ENCODE measurements at regions not wholly inside any gene's neighbourhood (a gene's known extent, or its start where the extent isn't known, plus 50 kb on each side); places are given as distances from the start of the nearest gene placed in this dataset.

DNA sequence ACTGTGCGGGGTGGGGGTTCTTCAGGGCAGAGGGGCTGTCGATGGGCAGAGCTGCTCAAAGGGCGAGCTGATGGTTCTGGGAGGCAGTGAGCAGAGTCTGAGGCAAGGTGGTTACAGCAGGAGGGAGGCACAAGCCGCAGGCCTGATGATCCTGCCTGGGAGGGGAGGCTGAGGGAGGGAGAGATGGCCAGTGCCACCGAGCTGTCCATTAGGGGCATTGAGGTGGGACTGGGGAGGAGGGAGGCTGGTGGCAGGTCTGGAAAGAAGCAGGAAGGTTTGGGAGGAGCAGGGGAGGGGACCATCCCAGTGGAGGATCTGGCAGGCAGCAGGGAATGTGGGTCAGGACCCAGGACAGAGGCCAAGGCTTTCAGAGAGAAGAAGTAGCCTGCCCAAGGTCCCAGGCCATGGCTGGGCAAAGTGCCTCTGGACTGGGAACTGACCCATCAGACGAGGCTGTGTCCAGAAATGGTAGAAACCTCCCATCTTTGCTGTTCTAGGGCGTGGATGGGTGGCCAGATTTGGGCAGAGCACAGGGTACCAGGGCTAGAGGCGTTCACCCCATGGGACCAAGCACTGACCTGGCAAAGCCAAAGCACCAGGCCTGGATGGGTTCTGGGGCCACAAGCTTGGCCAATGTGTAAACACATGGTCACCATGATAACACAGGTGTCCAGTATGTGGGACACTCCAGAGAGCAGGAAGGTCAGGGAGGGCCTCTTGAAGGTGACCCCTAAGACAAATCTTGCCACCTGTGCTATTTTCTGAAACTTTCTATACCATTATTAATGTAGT, 55.5 kb downstream of the INHBB start:
- no peak for DNase-seq

DNA sequence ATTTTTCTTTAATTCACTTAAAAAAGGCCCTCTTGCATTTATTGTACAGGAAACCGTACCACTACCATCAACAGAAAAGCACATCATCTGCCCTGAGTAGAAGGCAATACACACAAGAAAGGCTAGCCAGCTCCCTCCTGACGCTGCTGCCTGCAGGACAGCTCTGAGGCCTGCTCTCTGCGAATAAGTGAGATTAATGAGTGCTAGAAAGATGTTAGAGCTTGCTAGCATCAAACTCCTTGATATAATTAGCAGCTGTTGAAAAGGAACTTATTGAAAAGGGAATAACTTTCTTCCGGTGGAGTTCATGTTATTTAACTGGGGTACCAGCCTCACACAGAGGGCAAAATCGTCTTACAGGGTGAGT, 56.1 kb downstream of the INHBB start:
- no peak for DNase-seq

DNA sequence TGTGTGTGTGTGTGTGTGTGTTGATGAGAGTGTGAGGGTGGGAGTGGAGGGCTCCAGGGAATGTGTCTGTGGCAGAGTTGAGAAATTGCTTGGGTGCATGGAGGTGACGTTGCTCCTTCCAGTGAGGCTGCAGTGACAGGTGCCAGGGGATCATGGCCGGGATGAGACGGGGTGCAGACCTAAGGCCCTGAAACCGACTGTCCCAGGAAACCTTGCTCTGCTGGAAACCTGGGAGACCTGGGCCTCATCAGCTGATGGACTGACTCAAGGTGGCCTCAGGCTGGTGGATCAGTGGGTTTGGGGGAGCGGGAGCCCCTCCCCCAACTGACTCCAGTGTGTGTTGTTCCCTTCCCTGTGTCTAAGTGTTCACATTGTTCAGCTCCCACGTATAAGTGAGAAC, 56.6 kb downstream of the INHBB start:
- no peak for DNase-seq

DNA sequence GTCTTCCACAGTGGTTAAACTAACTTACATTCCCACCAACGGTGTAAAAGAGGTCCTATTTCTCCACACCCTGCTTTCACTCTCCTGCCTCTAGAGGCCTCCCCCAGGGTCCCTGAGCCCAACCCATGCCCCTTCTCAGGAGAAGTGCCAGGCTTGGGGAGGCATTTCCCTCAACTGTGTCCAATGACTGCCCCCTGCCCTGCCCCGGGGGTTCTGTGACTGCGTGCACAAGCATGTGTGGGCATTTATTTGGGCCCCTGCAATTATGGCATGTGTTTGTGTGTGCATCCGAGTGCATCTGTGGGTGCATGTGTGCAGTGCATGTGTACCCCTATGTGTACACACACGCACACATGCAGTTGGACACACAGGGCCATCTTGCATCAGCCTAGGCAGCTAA, 57.3 kb downstream of the INHBB start:
- no peak for DNase-seq

DNA sequence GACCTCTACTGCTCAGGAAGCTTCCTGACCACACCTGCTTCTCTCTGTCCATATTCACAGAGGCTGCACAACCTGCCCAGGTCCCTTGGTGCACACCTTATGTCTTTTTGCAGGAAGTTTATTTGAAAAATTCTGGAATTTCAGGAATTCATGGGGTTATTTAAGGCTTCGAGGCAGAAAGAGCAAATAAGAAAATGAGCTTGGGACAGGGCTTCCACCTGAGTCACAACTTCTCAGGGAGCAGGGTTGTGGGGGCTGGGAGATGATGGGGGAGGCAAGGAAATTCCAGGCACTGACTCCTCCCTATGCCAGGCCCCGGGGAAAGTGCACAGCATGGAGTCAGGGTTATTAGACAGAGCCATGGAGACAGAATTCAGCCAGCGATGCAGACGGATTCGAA, 57.7 kb downstream of the INHBB start:
- no peak for DNase-seq

DNA sequence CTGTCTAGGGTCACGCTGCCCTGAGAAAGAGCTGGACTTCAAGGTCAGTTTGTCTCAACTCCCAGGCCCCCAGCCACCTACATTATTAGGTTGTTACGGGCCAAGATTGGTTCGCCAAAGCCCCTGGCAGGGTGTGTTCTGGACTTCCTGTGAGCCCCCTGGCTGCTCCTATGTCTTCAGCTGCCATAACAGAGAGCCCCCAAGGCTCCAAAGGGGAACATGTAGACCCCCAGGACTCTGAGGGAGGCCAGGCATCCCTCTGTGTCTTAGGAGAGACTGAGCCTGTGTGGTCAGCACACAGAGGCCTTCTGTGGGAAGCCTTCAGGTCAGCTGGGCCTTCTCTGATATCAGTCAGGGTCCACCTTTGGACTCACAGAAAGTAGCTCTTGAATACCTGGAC, 58.3 kb downstream of the INHBB start:
- no peak for DNase-seq

DNA sequence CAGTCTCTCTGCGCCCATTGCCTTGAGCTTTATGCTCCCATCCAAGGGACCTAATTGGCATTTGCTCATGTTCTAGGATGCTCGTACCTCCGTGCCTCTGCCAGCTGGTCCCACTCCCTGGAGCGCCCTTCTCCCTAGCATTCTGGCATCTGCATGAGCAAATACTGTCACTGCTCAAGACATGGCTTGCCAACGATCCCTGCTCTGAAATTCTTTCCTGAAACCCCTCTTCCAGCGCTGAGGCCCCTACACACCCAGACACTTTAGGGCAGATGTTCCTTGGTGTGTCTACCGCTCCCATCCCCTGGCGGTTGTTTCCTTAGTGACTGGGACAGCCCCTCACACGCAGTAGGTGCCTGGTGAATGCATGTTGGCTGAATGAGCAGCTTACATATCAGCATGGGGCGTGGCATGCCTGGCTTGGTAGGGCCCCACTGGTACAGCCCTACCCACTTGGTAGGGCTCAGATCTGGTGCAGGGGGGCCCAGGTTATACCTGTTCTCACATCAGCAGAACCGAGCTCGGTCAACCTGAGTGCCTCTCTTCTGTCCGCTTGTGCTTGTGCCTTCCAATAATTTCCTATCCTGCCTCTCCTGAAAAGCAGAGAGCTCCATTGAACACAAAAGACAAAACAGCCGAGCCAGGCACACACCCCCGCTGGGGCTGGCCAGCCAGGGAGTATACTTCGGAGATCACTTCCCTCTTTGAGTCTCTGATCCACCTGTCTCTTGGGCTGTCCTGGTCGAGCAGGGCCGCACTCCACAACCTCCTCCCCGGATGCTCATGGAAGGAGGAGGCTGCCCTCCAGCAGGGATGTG, 59.2 kb downstream of the INHBB start:
- DNase-seq, result no peak

DNA sequence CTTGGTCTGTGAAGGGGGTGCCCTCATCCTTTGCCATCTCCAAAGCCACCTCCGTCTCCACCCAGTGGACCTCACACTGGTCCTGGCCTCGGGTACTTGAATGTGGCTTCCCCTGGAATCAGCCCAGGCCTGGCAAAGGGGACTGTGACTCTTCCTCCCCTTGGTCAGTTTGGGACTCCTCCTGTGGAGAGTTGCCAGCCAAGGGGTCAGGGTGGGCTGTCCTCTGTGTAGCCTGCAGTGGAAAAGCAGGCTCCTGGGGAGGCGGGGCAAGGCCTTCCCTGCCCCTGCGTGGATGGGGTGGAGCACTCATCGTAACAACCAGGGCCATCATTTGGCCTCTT, 59.8 kb downstream of the INHBB start:
- DNase-seq, result no peak

DNA sequence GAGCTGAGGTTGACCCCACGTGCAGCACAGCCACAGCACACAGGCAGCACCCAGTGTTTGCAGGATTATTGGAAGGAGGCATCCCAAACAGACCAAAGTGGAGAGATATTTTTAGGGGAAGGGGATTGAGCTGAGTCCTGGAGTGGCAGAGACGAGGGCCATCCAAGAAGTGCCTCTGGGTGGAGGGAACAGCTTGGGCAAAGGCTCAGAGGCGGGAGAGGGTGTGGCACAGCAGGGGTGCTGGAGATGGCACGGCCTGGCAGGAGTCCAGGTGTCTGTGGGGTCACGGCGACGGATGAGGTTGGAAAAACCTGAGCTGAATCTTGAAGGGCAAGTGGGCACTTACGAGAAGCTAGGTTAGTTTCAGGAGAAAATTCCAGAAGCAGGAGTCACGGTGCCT, 60.6 kb downstream of the INHBB start:
- no peak for DNase-seq

DNA sequence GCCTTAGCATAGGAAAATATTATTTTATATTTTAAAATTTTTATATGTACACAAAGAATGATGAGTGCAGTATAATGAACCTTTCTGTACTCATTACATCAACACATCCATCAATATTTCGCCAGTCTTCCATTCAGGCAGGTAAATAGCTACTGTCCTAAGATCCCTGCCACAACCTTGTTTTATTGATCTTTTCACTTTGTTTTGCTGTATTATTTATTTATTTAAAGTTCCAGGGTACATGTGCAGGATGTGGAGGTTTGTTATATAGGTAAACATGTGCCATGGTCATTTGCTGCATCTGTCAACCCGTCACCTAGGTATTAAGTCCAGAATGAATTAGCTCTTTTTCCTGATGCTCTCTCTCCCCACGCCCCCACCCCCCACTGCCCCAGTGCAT, 64.6 kb downstream of the INHBB start:
- DNase-seq, result no peak

DNA sequence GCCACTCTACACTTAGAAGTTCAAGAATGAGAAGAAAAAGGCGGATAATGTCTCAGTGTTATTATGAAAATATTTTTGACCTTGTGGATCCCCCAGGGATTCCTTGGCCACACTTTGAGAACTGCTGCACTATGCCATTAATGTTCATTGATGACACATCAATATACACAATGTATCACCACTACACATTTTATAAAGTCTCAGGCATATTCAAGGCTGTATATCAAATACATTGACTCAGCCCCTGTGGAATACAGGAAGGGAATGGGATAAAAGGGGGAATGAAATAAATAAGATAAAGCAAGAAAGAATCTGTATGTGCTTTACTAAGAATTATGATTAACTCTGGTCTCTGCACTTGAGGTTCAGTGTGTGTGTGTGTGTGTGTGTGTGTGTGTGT, 69.1 kb downstream of the INHBB start:
- DNase-seq, result no peak

DNA sequence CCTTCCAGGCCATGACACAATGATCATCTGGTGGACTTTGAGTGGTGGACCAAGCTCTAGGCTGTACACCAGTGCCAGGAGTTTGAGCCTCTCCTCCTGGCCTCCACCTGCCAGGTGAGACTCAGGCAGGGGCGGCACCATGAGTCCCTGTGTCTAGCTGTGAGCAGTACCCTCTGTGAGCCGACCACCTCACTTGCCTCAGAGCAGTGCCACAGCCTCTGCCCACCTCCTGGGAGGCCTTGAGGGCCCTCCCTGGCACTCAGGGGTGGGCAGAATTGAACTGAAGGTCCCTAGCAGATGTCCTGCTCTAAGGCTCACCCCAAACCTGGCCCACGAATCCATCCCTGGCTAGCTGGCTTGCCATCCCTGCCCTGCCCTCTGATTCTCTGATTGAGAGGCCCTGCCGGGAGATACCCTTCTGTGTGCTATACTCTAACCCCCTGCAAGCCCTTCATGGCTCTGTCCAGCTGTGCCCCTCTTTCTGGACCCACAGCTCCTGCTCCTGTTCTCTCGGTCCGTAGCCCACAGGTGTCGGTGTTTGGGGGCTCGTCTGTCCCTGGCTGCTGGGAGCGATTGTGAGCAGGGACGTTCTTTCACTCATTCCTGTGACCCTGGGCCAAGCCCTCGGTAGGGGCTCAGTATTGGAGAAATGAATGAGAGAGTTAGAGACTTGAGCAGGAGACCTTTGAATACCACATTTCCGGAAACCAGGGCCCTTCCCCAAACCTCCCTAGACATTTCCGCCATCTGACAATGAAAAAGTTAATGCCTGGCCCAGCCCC, 70.0 kb downstream of the INHBB start:
- DNase-seq, result no peak

DNA sequence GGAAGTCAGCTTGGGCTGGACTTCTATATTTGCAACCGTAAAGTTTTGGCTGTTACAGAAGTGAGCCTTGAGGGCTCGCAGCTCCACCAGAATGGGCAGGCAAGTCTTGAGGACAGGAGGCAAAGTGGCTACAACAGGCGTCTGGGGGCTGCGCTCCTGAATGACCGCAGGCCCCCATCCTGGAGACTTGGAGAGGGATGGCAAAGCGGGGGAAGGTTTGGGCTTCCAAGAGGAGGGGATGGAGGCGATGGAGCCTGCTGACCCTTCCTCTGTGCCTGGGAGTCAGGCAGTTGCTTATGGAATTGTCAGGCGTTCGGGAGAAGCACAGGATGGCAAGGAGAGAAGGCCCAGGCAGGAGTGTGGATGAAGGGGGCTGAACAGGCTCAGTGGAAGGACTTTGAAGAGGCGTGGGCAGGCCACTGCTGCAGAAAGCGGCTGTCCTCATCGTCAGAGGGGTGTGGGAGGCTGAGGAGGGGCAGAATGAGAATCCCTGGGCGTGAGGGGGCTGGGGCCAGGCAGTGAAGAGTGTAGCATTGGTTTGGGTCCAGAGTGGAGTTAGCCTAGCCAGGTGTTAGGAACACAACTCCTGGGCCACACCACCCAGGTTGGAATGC, 72.3 kb downstream of the INHBB start:
- DNase-seq, result no peak

DNA sequence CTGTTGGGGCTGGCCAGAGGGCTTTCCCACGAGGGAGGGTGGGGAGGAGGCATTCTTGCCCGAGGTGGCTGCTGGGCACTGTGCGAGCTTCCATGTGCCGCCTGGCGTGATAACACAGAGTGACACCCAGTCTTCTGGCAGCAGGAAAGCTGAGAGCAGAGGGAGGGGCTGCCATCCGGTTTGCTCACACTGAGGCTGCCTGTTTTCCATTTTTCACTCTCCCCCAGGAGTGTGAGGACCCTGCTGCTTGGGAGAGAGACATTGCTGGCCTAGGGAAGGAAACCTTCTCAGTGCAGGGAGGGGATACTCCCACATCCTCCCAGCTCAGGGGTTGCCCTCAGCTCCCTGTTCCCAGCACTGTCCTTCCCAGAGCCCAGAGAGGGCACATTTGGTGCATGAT, 73.1 kb downstream of the INHBB start:
- DNase-seq, result no peak

DNA sequence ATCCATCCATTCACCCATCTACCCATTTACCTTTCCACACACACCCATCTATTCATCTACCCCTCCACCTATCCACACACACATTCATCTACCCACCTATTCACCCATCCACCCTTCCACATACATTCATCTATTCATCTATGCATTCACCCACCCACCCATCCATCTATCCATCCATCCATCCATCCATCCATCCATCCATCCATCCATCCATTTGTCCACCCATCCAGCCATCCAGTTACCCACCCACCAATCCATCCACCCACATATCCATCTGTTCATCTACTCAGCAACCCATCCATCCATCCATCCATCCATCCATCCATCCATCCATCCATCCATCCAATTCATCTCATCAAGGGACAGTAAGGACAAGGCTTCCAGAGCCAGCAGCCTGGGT, 74.0 kb downstream of the INHBB start:
- DNase-seq, result no peak

DNA sequence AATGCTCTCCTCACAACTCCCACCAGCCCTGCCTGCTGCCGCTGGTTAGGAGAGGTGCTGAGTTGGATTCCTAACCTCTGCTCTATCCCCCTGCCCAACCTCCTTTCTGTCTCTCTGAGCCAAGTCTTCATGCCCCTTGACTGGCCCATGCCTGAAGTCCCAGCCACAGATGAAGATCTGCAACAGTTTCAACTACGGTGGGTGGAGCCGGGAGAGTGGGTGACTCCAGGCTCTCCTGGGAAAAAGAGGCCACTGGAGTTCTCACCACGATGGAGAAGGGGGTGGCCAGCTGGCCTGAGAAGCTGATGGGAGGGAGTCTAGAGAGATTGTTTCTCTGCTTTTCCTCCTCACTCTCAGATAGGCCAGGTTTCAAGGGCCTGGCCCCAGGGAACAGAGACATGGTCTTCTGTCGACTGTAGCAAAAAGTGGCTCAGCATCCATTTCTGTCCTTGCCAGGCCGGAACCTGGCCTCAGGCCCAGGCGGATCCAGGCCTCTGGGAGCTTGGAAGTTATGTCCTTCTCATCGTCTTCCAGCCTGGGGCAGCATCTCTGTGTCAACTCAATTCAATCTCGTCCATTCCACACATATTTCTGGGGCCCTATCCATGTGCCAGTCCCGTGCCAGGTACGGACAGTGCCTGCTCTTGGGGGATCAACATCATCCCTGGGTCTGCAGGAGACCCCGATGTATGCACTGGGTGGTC, 75.3 kb downstream of the INHBB start:
- no peak for DNase-seq

DNA sequence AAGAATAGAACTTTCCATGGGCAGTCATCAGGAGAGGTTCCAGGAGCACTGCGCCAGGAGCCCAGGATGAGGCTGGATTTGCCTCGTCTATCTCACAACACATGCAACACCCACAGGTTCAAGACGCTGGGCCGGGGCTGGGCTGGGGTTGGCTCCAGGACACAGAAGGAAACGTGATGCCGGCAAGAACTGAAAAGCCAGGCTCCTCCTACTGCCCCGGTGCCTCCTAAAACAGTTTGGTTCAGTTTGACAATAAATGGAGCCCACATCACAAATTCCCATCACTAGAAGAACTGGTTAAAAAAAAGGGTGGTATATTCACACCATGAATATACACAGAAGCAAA, 75.9 kb downstream of the INHBB start:
- DNase-seq, result no peak

DNA sequence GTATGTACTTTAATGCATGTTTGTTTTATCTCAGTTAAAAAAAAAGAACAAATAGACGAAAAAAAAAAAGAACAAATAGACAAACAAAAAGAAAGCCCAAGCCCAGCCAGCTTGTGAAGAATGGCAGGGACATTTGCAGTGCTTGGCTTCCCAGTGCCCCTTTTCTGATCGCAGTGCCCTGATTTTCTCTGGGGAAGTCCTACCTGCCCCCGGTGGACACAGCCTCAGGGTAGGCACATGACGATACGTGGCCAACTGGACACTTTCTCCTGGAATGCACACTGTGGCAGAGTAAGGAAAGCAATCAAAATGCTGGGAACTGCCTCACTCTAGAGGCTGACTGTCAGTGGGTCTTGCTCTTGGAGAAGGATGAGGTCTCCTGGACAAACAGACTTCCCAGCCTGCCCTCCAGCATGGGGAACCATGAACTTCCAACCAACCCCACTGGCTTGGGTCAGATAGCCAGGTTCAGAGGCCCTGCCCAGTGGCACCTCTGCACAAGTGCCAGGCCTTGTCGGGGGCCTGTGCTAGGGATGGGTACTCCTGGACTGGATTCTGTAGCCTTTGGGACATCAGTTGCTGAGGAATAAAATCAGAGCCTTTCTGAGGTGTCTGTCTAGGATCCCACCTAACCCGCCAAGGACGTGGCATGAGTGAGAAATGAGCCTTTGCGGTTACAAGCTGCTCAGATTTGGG, 76.7 kb downstream of the INHBB start:
- no peak for DNase-seq

DNA sequence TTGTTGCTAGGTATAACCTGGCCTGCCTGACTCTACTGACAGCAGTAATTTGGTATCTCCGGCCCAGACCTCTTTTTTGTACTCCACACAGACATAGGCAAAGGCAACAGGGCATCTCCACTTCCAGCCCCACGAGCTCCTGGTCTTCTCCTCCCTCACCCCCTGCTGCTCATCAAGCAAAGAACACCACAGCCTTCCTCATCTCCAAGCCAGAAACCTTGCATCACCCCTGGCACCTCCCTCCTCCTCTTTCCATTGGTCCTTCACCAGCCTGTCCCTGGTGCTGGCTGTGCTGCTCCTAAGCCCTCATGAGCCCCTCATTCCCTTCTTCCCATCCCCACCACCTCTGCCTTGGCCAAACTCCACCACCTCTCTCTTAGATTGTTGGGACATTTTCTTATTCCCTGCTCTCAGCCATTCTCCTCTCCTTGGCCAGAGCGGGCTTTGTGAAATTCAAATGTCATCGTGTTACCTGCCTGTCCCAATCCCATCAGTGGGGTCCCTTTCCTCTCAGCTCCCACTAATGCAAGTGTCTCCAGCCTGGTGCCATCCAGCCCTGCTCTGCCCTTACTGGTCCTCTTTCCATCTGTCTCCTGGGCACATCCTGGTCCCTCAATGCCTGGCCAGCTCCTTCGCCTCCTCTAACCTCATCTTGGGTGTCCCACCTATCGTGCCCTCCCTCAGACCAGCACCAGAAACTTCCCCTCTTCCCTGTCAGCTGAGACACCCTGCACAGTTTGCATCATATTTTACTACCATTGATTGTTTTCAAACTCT, 77.4 kb downstream of the INHBB start:
- no peak for DNase-seq

DNA sequence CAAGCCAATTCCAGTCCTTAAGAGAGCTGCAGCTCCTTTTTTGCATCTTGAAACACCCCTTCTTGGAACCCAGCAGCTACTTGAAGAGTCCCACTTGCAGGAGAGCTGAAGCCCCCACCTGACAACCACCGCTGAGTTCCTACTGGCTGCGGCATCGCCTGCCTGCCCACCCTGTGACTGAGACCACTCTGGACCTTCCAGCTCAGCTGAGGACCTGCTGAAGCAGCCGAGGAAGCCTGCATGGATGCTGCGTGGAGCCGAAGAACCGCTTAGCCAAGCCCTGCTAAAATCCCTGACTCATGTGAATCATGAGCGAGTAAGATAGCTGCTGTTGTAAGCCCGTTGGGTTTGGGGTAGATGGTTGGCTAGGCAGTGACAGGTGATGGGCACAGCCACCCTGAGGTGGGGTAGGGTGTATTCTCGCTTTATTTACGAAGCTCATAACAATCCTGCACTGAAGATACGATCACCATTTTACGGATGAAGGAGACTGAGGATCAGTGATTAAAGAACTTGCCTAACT, 78.4 kb downstream of the INHBB start:
- no peak for DNase-seq

DNA sequence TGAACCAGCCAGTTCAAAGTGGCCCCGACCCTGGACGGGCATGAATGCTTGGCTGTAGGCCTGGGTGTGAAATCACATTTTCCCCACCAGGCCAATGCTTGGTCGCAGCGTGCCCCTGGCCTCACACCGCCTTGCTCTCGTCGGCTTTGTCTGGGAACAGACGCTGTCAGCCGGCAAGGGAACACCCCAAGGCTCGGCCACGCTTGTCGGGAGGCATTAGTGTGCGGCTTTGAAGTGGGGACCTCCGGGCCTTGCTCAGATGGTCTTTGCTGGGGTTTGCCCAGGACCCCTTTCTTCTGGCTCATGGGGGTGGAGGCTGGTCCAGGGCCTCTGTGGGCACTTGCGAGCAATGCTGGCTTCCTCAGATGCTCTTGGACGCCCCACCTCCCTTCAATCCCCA, 79.1 kb downstream of the INHBB start:
- no peak for DNase-seq
